Stimulated activated memory B cell treated with anti-CD40 and anti-IgM and Interleukin-4, amounts not matched to agents 10 μg/mL and 1 μg/mL and 100 μg/mL, for 72 hours (primary cell): ENCODE measurements at regions not wholly inside any gene's neighbourhood (a gene's known extent, or its start where the extent isn't known, plus 50 kb on each side); places are given as distances from the start of the nearest gene placed in this dataset.
A peak's percentile ranks its signal among the peaks of the same experiment; 100 is the strongest.

Experiments
- ATAC-seq: fragments of 150-1000 bp; cut with Tn5 transposase; 2 replicates; pipeline ENCODE4 v1.10.0; 2021
- H3K27ac Mint-ChIP-seq: one replicate; pipeline ENCODE4 v1.8.0; 2022; ENCODE audit warnings: mild to moderate bottlenecking, mixed read lengths
- H3K27me3 Mint-ChIP-seq: one replicate; pipeline ENCODE4 v1.8.0; 2022; ENCODE audit warnings: mixed read lengths
- H3K36me3 Mint-ChIP-seq: one replicate; pipeline ENCODE4 v1.8.0; 2022; ENCODE audit warnings: mixed read lengths
- H3K4me1 Mint-ChIP-seq: one replicate; pipeline ENCODE4 v1.8.0; 2022; ENCODE audit warnings: mixed read lengths
- H3K4me3 Mint-ChIP-seq: one replicate; pipeline ENCODE4 v1.8.0; 2022; ENCODE audit warnings: mild to moderate bottlenecking, moderate library complexity, mixed read lengths
- H3K9me3 Mint-ChIP-seq: one replicate; pipeline ENCODE4 v1.8.0; 2022; ENCODE audit warnings: mixed read lengths

DNA sequence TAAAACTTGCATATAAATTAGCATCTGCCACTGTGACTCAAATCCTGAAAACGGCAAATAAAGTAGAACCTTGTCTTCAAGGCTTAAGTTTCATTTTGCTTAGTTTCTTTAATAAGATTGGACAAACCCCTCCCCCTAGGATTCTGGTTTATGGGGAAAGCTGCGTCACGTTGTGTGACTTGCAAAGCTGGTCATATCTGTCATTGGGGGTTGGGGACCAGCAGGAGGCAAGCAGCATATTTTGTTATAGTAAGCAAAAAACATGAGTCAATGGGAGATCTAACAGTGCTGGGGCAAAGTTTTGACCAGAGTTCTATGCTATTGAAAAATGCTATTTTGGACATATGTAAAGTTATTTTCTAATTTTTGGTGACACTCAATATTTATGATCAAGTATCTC lies 407.3 kb downstream of the PCDH18 start:
- H3K4me1 Mint-ChIP-seq = no peaks in the 10 kb centered on the region
- H3K36me3 Mint-ChIP-seq = no peaks in the 10 kb centered on the region
- no peaks in the 10 kb centered on the region for H3K27me3 Mint-ChIP-seq
- ATAC-seq = no peak
- H3K4me3 Mint-ChIP-seq = no peak overlapping the region
- H3K27ac Mint-ChIP-seq = no peak overlapping the region
- H3K9me3 Mint-ChIP-seq = peaks cover 2% of the 10 kb centered on the region

DNA sequence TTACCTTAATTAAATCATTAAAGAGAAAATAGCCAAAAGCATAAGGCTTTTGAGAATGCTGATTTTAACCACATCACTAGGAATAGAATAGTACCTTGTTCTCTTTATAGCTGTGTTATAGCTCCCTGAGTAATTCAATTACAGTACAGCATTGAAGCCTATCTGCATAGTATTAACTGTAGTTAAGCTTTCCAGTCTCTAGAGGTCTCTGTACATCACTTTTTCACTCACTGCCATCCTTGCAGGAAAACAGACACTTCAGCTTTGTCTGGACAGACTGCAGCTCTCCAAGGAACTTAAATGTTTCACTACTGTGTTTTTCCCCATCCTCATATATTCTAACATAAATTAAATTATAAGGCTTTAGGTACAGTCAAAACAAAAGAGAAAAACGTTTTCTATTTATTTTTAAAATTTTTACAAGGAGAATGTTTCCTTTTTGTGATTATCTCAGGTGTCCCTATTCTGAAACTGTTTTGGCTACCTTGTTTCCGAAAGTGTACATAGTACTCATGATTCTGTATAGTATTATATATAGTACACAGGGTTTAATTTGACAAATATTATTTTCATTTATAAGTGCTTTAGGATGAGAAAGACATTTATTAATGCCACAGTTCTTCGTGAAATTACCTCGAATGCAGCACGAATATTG lies 407.9 kb downstream of the PCDH18 start:
- no peak for ATAC-seq

DNA sequence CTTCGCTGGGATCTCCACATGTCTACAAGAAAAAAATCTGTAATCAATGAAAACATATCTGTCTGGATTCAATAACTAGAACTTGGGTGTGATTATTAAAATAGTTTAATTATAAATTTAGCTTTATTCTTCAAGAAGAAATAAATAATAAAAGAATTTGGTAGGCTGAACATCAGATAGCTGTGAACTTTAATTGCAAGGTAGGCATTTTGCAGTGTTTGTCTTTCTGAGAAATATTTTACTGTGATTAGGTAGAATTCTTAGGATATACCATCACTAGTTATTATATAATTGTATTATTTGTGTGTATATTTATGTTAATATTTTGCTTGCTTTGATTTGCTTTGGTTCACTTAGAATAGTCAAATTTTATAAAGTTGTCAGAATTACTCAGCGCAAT lies 409.4 kb downstream of the PCDH18 start:
- no peak for ATAC-seq
- Mint-ChIP-seq H3K27ac (no peak overlapping the region), H3K4me3 (no peak overlapping the region), H3K9me3 (peaks cover 2% of the 10 kb centered on the region), H3K4me1 (no peaks in the 10 kb centered on the region), H3K36me3 (no peaks in the 10 kb centered on the region), H3K27me3 (no peaks in the 10 kb centered on the region)

More for the DNA sequence above, 407.9 kb downstream of the PCDH18 start:
- Mint-ChIP-seq H3K9me3 (peaks cover 2% of the 10 kb centered on the region), H3K27me3 (no peaks in the 10 kb centered on the region), H3K27ac (no peak overlapping the region), H3K4me3 (no peak overlapping the region), H3K4me1 (no peaks in the 10 kb centered on the region), H3K36me3 (no peaks in the 10 kb centered on the region)

DNA sequence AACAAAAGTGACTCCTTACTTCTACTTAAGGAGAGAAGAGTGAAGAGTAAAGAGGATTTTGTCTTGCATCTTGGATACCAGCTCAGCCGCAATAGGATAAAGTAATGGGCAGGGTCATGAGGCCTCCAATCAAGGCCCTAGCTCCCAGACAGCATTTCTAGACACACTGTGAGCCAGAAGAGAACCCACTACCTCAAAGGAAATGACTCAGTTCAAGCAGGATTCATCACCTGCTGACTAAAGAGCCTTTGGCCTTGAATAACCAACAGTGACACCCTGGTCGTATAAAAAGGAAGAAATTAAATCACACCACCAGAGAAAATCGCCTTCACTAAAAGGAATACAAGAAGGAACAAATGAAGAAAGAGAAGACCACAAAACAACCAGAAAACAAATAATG lies 416.1 kb downstream of the PCDH18 start:
- Mint-ChIP-seq H3K27me3 (no peaks in the 10 kb centered on the region), H3K27ac (no peak overlapping the region), H3K4me3 (no peak overlapping the region), H3K4me1 (no peaks in the 10 kb centered on the region), H3K36me3 (no peaks in the 10 kb centered on the region), H3K9me3 (no peaks in the 10 kb centered on the region)
- no peak for ATAC-seq

DNA sequence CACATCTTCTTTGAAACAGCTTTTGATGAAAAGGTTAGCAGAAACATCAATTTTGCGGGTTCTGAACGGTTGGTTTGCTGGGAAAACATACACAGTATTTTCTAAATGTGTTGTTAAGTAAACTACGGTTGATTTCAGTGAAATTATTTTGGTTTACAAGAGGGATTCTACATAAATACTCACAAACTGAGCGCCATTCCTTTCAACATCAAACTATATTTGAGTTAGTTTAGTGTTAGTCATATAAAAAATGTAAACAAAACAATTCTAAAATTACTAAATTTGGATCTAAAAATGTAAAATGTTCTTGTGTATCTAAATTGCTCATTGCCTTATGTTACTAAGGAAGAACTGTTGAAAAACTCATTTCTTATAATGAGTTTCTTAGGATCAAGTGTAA lies 425.6 kb downstream of the PCDH18 start:
- Mint-ChIP-seq H3K4me3 (no peak overlapping the region), H3K27ac (no peak overlapping the region), H3K9me3 (no peaks in the 10 kb centered on the region), H3K4me1 (no peaks in the 10 kb centered on the region), H3K27me3 (no peaks in the 10 kb centered on the region), H3K36me3 (no peaks in the 10 kb centered on the region)
- no peak for ATAC-seq

DNA sequence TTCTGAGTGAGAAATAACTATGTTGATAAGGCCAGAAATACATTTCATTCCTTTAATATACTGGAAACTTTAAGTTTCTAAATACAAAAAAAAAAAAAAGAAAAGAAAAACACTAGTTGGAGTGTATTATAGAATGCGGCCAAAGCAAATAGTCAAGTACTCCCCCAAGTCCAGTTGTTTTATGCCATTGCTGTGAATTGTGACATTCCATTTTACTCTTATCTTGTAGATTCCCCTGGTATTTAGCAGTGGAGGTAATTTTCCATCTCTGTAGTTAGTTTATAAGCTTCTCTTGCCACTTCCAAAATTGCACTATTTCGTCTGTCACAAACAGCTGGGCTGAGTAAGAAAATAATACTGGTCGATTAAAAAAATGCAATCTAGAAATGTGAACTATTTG lies 426.0 kb downstream of the PCDH18 start:
- no peak for ATAC-seq
- Mint-ChIP-seq H3K9me3 (no peaks in the 10 kb centered on the region), H3K27ac (no peak overlapping the region), H3K27me3 (no peaks in the 10 kb centered on the region), H3K4me1 (no peaks in the 10 kb centered on the region), H3K36me3 (no peaks in the 10 kb centered on the region), H3K4me3 (no peak overlapping the region)

DNA sequence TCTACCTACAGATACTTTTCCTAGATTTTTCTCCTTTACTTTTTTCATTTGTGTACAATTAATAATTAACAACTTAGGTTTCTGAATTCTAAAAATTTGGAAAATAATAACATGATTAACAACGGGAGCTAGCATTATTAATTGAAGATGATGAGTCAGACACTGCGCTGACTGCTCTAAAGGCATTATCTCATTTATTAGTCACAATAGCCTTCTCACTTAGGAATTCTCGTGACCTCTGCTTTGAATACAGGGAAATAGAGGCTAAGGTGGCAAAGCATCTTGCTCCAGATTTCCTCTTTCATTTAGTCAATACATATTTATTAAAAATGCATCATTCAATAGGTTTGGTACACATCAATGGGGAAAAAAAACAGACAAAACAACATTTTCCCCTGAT lies 441.3 kb downstream of the PCDH18 start:
- ATAC-seq = no peak
- Mint-ChIP-seq H3K27me3 (no peaks in the 10 kb centered on the region), H3K4me1 (no peaks in the 10 kb centered on the region), H3K4me3 (no peak overlapping the region), H3K36me3 (no peaks in the 10 kb centered on the region), H3K9me3 (peaks cover 7% of the 10 kb centered on the region), H3K27ac (no peak overlapping the region)

DNA sequence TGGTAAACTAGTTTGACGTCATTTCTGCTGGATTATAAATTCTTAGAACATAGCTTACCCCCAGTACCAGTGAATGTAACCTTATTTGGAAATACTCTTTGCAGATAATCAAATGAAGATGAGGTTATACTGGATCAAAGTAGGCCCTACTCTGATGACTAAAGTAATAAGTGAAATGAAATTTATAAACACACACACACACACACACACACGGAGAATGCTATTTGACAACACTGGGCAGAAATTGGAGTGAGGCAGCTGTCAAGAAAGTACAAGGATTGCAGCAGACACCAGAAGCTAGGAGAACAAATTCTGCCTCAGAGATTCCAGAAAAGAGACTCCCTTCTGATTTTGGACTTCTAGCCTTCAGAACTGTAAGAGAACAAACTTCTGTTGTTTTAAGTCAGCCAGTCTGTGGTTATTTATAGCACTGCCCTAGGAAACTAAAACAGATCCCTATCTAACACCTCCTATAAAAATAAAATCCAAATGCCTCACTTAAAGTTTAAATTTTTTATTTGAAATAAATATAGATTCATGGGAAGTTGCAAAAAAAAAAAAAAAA lies 448.6 kb downstream of the PCDH18 start:
- Mint-ChIP-seq H3K4me1 (no peaks in the 10 kb centered on the region), H3K36me3 (no peaks in the 10 kb centered on the region), H3K9me3 (peaks cover under 1% of the 10 kb centered on the region), H3K27me3 (no peaks in the 10 kb centered on the region), H3K4me3 (no peak overlapping the region), H3K27ac (no peak overlapping the region)
- ATAC-seq = no peak

DNA sequence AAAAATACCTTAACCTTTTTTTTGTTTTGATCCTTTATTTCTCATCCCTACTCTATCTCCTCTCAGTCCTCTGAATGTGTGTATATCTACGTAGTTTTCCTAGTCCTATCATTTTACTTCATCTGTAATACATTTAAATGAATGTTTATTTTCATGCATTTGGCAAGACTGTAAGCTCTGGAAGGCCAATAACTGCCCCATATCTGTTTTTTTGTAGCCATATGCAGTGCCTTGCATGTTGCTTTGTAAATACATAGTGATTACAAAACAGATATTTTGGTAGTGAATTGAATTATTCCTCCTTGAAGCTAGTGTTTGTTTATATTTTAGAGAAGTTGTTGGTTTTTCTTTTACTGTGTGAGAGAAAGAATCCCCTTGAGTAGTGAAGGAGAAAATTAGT lies 450.2 kb downstream of the PCDH18 start:
- H3K27ac Mint-ChIP-seq = no peak overlapping the region
- H3K9me3 Mint-ChIP-seq = peaks cover 3% of the 10 kb centered on the region
- no peaks in the 10 kb centered on the region for H3K27me3 Mint-ChIP-seq
- H3K36me3 Mint-ChIP-seq = no peaks in the 10 kb centered on the region
- H3K4me1 Mint-ChIP-seq = no peaks in the 10 kb centered on the region
- no peak for ATAC-seq
- no peak overlapping the region for H3K4me3 Mint-ChIP-seq

DNA sequence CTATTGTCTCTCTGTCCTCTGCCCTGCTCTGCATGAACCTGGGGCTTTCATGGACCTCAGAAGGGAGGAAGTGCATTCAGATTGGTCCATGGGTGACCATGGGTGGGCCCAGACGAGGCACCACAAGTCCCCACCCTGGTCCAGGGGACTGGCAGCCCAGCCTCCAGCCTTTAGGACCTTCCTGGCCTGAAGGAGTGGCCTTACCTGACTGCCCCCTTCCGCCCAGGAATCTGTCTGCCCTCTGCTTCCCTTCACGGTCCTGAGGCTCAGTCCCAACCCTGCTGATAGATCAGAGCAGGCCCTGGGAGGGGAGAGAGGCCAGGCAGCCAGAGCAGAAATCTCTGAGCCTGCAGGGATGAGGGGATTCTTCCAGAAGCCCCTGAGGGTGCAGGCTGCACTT lies 455.4 kb downstream of the PCDH18 start:
- Mint-ChIP-seq H3K4me3 (no peak overlapping the region), H3K36me3 (no peaks in the 10 kb centered on the region), H3K27ac (no peak overlapping the region), H3K4me1 (no peaks in the 10 kb centered on the region), H3K9me3 (peaks cover 3% of the 10 kb centered on the region), H3K27me3 (no peaks in the 10 kb centered on the region)
- ATAC-seq = peak; percentile 20

DNA sequence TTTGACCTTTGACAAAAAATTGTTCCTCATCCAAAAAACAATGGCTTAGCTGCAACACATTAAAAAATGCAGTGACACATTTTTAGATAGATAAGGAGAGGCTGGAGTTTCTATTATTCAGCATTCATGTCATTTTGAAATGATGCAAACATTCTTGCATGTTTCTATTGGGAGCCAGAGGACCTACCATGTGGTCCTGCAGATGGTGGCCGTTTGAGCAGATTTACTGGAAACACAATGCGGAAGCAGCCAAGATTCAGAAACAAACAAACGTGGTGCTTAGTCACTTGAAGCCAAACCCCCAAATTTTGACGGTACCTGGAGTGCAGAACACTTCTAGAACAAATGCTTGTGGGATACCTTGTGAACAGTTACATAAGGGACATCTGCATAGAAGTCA lies 456.7 kb downstream of the PCDH18 start:
- Mint-ChIP-seq H3K4me3 (no peak overlapping the region), H3K9me3 (peaks cover 3% of the 10 kb centered on the region), H3K4me1 (no peaks in the 10 kb centered on the region), H3K36me3 (no peaks in the 10 kb centered on the region), H3K27ac (no peak overlapping the region), H3K27me3 (no peaks in the 10 kb centered on the region)
- no peak for ATAC-seq

DNA sequence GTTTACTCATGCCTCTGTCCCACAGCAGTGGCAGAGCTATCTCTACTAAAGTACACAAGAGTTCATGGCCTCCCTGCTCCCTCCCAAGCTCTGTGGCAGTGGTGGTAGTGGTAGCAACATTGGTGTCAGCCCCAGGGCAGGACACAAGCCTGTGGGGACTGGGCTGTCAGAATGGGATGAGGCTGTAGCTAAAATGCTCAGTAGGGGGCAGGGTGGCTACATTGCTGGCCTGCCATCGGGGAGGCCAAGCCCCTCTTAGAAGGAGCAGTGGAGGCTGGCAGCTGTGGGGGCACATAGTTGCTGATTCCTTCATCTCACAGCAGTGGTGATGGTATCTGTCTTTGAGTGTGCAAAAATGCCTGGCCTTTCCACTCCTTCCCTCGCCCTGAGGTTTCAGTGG lies 461.7 kb downstream of the PCDH18 start:
- H3K27ac Mint-ChIP-seq = no peak overlapping the region
- H3K9me3 Mint-ChIP-seq = peaks cover 11% of the 10 kb centered on the region
- no peak overlapping the region for H3K4me3 Mint-ChIP-seq
- H3K4me1 Mint-ChIP-seq = no peaks in the 10 kb centered on the region
- H3K27me3 Mint-ChIP-seq = no peaks in the 10 kb centered on the region
- no peaks in the 10 kb centered on the region for H3K36me3 Mint-ChIP-seq
- ATAC-seq = peak; percentile 34

DNA sequence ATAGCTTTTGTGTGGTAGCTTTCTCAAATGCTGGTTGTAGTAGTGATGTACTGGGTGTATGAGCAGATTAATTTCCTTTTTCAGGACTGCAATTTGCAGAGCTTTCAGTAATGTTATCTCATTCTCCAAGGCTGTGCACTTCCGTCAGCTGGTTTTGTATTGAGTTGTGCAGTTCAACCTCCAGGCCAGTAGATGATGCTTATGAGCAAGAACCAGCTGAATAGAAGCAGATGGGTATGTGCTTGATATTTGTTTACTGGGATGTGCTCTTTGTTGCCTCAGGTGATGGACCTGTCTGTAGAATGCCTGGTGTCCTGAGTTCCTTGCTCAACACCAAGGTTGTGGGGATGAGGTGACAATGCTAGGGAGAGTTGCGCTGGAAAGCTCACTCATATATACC lies 462.8 kb downstream of the PCDH18 start:
- H3K27ac Mint-ChIP-seq = no peak overlapping the region
- H3K4me1 Mint-ChIP-seq = no peaks in the 10 kb centered on the region
- H3K36me3 Mint-ChIP-seq = no peaks in the 10 kb centered on the region
- H3K4me3 Mint-ChIP-seq = no peak overlapping the region
- peaks cover 11% of the 10 kb centered on the region for H3K9me3 Mint-ChIP-seq
- no peak for ATAC-seq
- H3K27me3 Mint-ChIP-seq = no peaks in the 10 kb centered on the region

DNA sequence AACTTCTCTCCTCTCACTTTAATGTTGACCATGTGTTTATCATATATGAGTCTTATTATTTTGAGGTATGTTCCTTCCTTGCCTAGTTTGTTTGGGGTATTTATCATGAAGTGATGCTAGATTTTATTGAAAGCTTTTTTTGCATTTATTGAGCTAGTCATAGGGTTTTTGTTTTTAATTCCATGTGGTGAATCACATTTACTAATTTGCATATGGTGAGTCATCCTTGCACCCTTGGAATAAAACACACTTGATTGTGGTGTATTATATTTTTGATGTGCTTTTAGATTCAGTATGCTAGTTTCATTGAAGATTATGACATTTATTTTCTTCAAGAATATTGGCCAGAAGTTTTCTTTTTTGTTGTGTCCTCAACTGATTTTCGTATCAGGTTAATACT lies 464.6 kb downstream of the PCDH18 start:
- Mint-ChIP-seq H3K36me3 (no peaks in the 10 kb centered on the region), H3K27ac (no peak overlapping the region), H3K9me3 (peaks cover 14% of the 10 kb centered on the region), H3K27me3 (no peaks in the 10 kb centered on the region), H3K4me3 (no peak overlapping the region), H3K4me1 (no peaks in the 10 kb centered on the region)
- ATAC-seq = no peak

DNA sequence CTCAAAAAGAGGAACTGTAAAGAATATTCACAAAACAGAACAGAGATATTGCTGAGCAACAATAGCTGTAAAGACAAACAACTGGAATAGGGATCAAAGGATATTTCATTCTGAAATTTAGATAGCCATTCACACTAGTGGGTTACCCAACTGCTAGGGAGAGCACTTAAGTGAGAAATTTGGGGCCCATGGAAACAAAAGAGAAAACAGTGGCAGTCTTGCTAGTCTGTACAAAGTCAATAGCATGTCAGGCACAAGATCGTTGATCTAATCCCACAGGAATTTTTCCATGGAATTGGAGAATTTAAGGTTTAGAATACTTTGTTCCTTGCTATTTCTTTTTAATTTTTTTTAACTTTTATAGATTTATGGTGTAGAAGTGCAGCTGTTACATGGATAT lies 467.0 kb downstream of the PCDH18 start:
- Mint-ChIP-seq H3K4me1 (no peaks in the 10 kb centered on the region), H3K27me3 (no peaks in the 10 kb centered on the region), H3K9me3 (peaks cover 17% of the 10 kb centered on the region), H3K27ac (no peak overlapping the region), H3K36me3 (no peaks in the 10 kb centered on the region), H3K4me3 (no peak overlapping the region)
- no peak for ATAC-seq

DNA sequence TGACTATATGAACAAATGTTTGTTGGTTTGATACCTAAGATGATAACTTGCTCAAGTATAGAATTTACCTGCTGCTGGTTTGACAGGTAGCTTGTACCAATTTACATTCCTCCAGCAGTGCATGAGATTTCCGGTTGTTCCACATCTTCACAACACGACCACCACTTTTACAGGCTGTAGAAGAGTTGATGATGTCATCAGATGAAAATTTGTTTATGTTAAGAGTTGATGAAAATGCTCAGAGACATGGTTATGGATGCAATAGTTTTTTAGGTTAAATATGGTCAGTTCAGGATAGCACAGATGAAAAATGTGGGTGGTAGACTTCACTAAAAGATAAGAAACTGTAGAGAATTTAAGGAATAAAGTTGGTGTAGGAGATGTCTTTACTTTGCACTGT lies 468.3 kb downstream of the PCDH18 start:
- Mint-ChIP-seq H3K4me1 (no peaks in the 10 kb centered on the region), H3K27ac (no peak overlapping the region), H3K9me3 (peaks cover 17% of the 10 kb centered on the region), H3K27me3 (no peaks in the 10 kb centered on the region), H3K36me3 (no peaks in the 10 kb centered on the region), H3K4me3 (no peak overlapping the region)
- ATAC-seq = no peak

DNA sequence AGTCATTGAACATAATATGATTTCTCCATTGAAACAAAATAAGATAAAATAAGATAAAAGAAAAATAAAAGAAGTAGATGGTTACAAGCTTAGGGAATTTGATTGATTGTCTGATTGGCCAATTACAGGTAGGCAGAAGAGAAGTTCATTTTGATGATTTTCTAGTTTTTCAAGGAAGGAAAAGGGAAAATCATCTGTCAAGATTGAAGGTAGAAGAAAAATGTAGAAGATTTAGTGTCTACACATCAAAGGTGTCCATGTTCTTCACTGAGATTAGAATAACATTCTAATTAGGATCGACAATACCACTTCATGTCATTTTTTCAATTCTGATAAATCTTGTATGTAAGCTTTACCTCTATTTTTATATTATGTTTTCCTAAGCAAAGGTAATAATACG lies 489.1 kb downstream of the PCDH18 start:
- no peak for ATAC-seq
- Mint-ChIP-seq H3K27me3 (no peaks in the 10 kb centered on the region), H3K4me1 (no peaks in the 10 kb centered on the region)

More for the DNA sequence above, 489.1 kb downstream of the PCDH18 start:
- H3K4me3 Mint-ChIP-seq = no peak overlapping the region
- H3K36me3 Mint-ChIP-seq = no peaks in the 10 kb centered on the region
- no peak overlapping the region for H3K27ac Mint-ChIP-seq
- peaks cover 5% of the 10 kb centered on the region for H3K9me3 Mint-ChIP-seq
